OCI-LY7 (cell line): ENCODE measurements at regions not wholly inside any gene's neighbourhood (a gene's known extent, or its start where the extent isn't known, plus 50 kb on each side); places are given as distances from the start of the nearest gene placed in this dataset.

Experiments
- BruUV-seq: library from RNA; stranded (reverse); fragments of 400-500 nt; replicated peaks from 2 replicates; lab custom pipeline; 2021; lab: Mats Ljungman, UMichigan
- CTCF ChIA-PET: fragments of 300-600 bp; sonication (Branson Sonifier 250); formaldehyde crosslinking; loops from one replicate; lab custom pipeline; 2022; ENCODE audit warnings: antibody characterized with exemption; ENCODE audit not compliant: unreplicated experiment; lab: Charles Lee
- POLR2A ChIA-PET: fragments of 300-600 bp; sonication (Branson Sonifier 250); formaldehyde crosslinking; loops from one replicate; lab custom pipeline; 2022; ENCODE audit warnings: antibody characterized with exemption; lab: Charles Lee
- DNase-seq: peaks from one replicate; pipeline ENCODE4 v3.0.0-alpha.2; 2015; ENCODE audit warnings: low spot score
- H2AFZ ChIP-seq: fragments of 200-600 bp; sonication (generic), shearing (Covaris generic); 2 replicates; pipeline ENCODE4 v1.6.1; 2014; ENCODE audit warnings: mild to moderate bottlenecking, antibody characterized with exemption, low read length, moderate library complexity
- H3K27ac ChIP-seq: fragments of 200-600 bp; sonication (generic); 2 replicates; pipeline ENCODE4 v1.5.1; 2014; ENCODE audit warnings: mixed run types, low read depth, mild to moderate bottlenecking, moderate library complexity, low read length, inconsistent platforms; ENCODE audit not compliant: poor library complexity, severe bottlenecking
- H3K36me3 ChIP-seq: fragments of 200-600 bp; sonication (generic); 2 replicates; pipeline ENCODE4 v1.6.1; 2014; ENCODE audit warnings: mild to moderate bottlenecking, antibody characterized with exemption, low read length, moderate library complexity, mixed read lengths; ENCODE audit not compliant: insufficient read depth
- H3K4me1 ChIP-seq: fragments of 200-600 bp; sonication (generic); 2 replicates; pipeline ENCODE4 v1.5.1; 2014; ENCODE audit warnings: mild to moderate bottlenecking, low read length; ENCODE audit not compliant: insufficient read depth, poor library complexity, severe bottlenecking
- H3K4me2 ChIP-seq: fragments of 200-600 bp; sonication (generic); 2 replicates; pipeline ENCODE4 v1.6.1; 2014; ENCODE audit warnings: mild to moderate bottlenecking, low read length
- H3K4me3 ChIP-seq: fragments of 200-600 bp; sonication (generic); 2 replicates; pipeline ENCODE4 v1.5.1; 2014; ENCODE audit warnings: mild to moderate bottlenecking, low read depth, low read length; ENCODE audit not compliant: poor library complexity, severe bottlenecking
- H3K79me2 ChIP-seq: fragments of 200-600 bp; sonication (generic); 2 replicates; pipeline ENCODE4 v1.6.1; 2016; ENCODE audit warnings: low read depth, mild to moderate bottlenecking, low read length, moderate library complexity, mixed read lengths; ENCODE audit not compliant: insufficient read depth
- H3K9me2 ChIP-seq: fragments of 200-600 bp; sonication (generic); 2 replicates; pipeline ENCODE4 v1.6.1; 2016; ENCODE audit warnings: mild to moderate bottlenecking, low read length, mixed read lengths; ENCODE audit not compliant: insufficient read depth
- H3K9me3 ChIP-seq: fragments of 200-600 bp; sonication (generic); 2 replicates; pipeline ENCODE4 v1.6.1; 2014; ENCODE audit warnings: mild to moderate bottlenecking, mixed run types, low read length, mixed read lengths
- H4K20me1 ChIP-seq: fragments of 200-600 bp; sonication (generic); 2 replicates; pipeline ENCODE4 v1.6.1; 2014; ENCODE audit warnings: mild to moderate bottlenecking, antibody characterized with exemption, low read length, moderate library complexity, mixed read lengths; ENCODE audit not compliant: insufficient read depth
- EZH2phosphoT487 ChIP-seq: fragments of 200-600 bp; sonication (generic); IDR thresholded peaks from 2 replicates; pipeline ENCODE4 v1.6.1; 2018; ENCODE audit warnings: low read depth, borderline replicate concordance, mild to moderate bottlenecking, mixed run types, antibody characterized with exemption, low read length, moderate library complexity, mixed read lengths
- intact Hi-C: fragments of 100-400 bp; cut with micrococcal nuclease; formaldehyde crosslinking; loops from one replicate; pipeline ENCODE4 v1.10.0; 2022; ENCODE audit not compliant: unreplicated experiment
- TF ChIP-seq, protein P1 (sequence below): fragments of 200-600 bp; sonication (generic); conservative IDR thresholded peaks from 2 replicates; pipeline ENCODE4 v1.5.1; 2014; ENCODE audit warnings: mild to moderate bottlenecking, antibody characterized with exemption, low read length, moderate library complexity, mixed read lengths

DNA sequence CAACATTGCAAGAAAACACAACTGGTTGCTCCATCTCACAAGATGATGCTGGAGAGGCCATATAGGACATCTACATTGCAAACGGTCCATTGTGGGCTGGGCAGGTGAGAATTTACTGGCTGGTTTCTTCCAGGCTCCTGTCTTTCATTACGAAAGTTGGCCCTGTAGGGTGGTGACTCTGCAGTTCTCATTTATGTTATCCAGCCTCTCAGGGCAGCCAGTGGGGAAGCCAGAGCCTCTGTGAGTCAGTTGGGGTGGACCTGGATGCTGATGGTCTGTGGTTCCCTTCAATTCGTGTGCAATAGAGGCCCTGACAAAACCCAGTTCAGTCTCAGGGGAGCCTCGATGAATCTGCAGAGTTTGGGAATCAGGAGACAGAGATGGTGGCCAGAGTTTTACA, 341.0 kb upstream of the CCL2 start:
- H3K27ac ChIP-seq: no peak overlapping the region
- H3K4me1 ChIP-seq: no peaks in the 10 kb centered on the region
- no peaks in the 10 kb centered on the region for H3K36me3 ChIP-seq
- no peak overlapping the region for H2AFZ ChIP-seq
- no peaks in the 10 kb centered on the region for H3K79me2 ChIP-seq
- CTCF ChIA-PET: no interaction called here
- no peaks in the 10 kb centered on the region for H3K9me2 ChIP-seq
- no peaks in the 10 kb centered on the region for H3K9me3 ChIP-seq
- POLR2A ChIA-PET: no interaction called here
- intact Hi-C loops: no loop called here
- H3K4me2 ChIP-seq: no peak overlapping the region
- H3K4me3 ChIP-seq: no peak overlapping the region
- TF ChIP-seq, protein P1, sequence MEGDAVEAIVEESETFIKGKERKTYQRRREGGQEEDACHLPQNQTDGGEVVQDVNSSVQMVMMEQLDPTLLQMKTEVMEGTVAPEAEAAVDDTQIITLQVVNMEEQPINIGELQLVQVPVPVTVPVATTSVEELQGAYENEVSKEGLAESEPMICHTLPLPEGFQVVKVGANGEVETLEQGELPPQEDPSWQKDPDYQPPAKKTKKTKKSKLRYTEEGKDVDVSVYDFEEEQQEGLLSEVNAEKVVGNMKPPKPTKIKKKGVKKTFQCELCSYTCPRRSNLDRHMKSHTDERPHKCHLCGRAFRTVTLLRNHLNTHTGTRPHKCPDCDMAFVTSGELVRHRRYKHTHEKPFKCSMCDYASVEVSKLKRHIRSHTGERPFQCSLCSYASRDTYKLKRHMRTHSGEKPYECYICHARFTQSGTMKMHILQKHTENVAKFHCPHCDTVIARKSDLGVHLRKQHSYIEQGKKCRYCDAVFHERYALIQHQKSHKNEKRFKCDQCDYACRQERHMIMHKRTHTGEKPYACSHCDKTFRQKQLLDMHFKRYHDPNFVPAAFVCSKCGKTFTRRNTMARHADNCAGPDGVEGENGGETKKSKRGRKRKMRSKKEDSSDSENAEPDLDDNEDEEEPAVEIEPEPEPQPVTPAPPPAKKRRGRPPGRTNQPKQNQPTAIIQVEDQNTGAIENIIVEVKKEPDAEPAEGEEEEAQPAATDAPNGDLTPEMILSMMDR: no peak
- TF ChIP-seq EZH2phosphoT487: no peak
- no peak for DNase-seq
- no TSS peak for BruUV-seq
- H4K20me1 ChIP-seq: no peaks in the 10 kb centered on the region

DNA sequence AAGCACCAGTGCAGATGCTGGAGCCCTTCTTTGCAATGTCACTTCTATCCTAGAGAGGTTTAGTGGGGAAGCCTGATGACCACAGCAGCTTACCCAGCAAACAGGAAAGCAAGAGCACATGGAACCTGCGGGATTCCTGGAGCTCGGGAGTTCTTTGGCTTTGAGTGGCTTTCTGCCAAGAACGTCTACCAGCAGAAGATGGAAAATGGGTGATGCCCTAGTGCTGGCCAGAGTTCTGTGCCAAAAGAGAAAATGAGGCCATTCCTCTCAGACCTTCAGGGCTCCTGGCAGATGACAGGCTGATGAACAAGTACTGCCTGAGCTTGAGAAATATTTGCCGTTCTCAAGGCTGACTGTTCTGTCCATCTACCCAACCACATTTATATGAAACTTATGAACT, 332.1 kb upstream of the CCL2 start:
- H3K9me3 ChIP-seq: no peaks in the 10 kb centered on the region
- no TSS peak for BruUV-seq
- no peak for DNase-seq
- no peaks in the 10 kb centered on the region for H3K4me1 ChIP-seq
- H2AFZ ChIP-seq: no peak overlapping the region
- no peak overlapping the region for H3K27ac ChIP-seq
- TF ChIP-seq, protein P1: no peak
- TF ChIP-seq EZH2phosphoT487: no peak
- no peak overlapping the region for H3K4me3 ChIP-seq
- no peaks in the 10 kb centered on the region for H3K36me3 ChIP-seq
- POLR2A ChIA-PET: interaction anchor here (0.6 kb wide), 1 partner anchor 28 kb away, joined by 3 read pairs; no protein-coding TSS in a partner anchor
- intact Hi-C loops: no loop called here
- H3K79me2 ChIP-seq: no peaks in the 10 kb centered on the region
- no peak overlapping the region for H3K4me2 ChIP-seq
- H3K9me2 ChIP-seq: no peaks in the 10 kb centered on the region
- CTCF ChIA-PET: no interaction called here
- H4K20me1 ChIP-seq: no peaks in the 10 kb centered on the region

DNA sequence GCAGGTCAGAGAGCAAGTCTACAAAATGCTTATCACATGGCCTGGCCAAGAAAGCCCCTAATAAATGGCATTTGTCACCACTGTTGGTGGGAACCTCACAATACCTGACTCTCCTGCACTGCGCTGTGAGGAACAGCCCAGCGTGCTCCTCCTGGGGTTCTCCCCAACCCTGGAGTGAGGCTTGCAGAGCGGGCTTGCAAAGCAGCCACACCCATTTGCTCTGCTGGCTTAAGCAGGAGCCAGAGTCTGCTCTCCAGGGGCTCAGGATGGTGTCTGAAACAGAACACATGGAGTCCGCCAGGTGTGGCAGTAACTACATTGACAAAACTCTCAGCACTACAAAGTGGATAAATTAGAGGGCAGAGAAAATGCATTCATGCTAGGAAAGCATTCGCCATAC, 331.0 kb upstream of the CCL2 start:
- no peak overlapping the region for H3K27ac ChIP-seq
- no peaks in the 10 kb centered on the region for H4K20me1 ChIP-seq
- H3K79me2 ChIP-seq: no peaks in the 10 kb centered on the region
- no peaks in the 10 kb centered on the region for H3K36me3 ChIP-seq
- DNase-seq: no peak
- CTCF ChIA-PET: no interaction called here
- no peaks in the 10 kb centered on the region for H3K9me3 ChIP-seq
- H3K4me1 ChIP-seq: no peaks in the 10 kb centered on the region
- H3K4me2 ChIP-seq: no peak overlapping the region
- no TSS peak for BruUV-seq
- no peak overlapping the region for H2AFZ ChIP-seq
- no peaks in the 10 kb centered on the region for H3K9me2 ChIP-seq
- no peak for TF ChIP-seq EZH2phosphoT487
- TF ChIP-seq, protein P1: no peak
- H3K4me3 ChIP-seq: no peak overlapping the region
- POLR2A ChIA-PET: no interaction called here
- intact Hi-C loops: no loop called here
